H1 (cell line): ENCODE measurements at regions not wholly inside any gene's neighbourhood (a gene's known extent, or its start where the extent isn't known, plus 50 kb on each side); places are given as distances from the start of the nearest gene placed in this dataset.

Experiments
- ATF2 ChIP-seq: IDR thresholded peaks from 2 replicates; pipeline ENCODE4 v1.6.1; 2012; ENCODE audit warnings: low read length, inconsistent platforms
- BRCA1 ChIP-seq: IDR thresholded peaks from 2 replicates; pipeline ENCODE4 v1.6.1; 2012; ENCODE audit warnings: low read depth, low read length, improper control_type of control experiment
- CTBP2 ChIP-seq: IDR thresholded peaks from 2 replicates; pipeline ENCODE4 v1.7.0; 2011; ENCODE audit warnings: borderline replicate concordance, mild to moderate bottlenecking, moderate library complexity, mixed read lengths, low read length; ENCODE audit not compliant: insufficient read depth, insufficient read length
- KDM5A ChIP-seq: fragments of 200-600 bp; IDR thresholded peaks from 2 replicates; pipeline ENCODE4 v1.7.1; 2012; ENCODE audit warnings: mild to moderate bottlenecking, low read length, inconsistent platforms, mixed read lengths
- MAX ChIP-seq: IDR thresholded peaks from 2 replicates; pipeline ENCODE4 v1.6.1; 2012; ENCODE audit warnings: inconsistent platforms
- POU5F1 ChIP-seq: IDR thresholded peaks from 2 replicates; pipeline ENCODE4 v1.6.1; 2011; ENCODE audit warnings: low read depth, mild to moderate bottlenecking, low read length, moderate library complexity
- TAF7 ChIP-seq: optimal IDR thresholded peaks from 2 replicates; pipeline ENCODE3; 2011; ENCODE audit warnings: low read depth, mild to moderate bottlenecking, inconsistent platforms, low read length, moderate library complexity, borderline replicate concordance
- TBP ChIP-seq: IDR thresholded peaks from 2 replicates; pipeline ENCODE4 v1.6.1; 2011; ENCODE audit warnings: low read depth, low read length, improper control_type of control experiment

GRCh38 chr1:244173769-244174168, 122.7 kb downstream of the ZBTB18 start (continued):
- TF ChIP-seq TAF7 (no peak), KDM5A (no peak), TBP (no peak), CTBP2 (no peak), MAX (no peak), BRCA1 (no peak), ATF2 (no peak), POU5F1 (no peak)
